GM12878 (cell line): ENCODE measurements at regions not wholly inside any gene's neighbourhood (a gene's known extent, or its start where the extent isn't known, plus 50 kb on each side); places are given as distances from the start of the nearest gene placed in this dataset.

ENCODE experiments used
- ATAC-seq: fragments of 200-7000 bp; cut with Tn5 transposase; 3 replicates; pipeline ENCODE4 v1.9.1; 2020; ENCODE audit warnings: mild to moderate bottlenecking, moderate library complexity
- BruUV-seq: library from RNA; stranded (reverse); fragments of 400-500 nt; replicated peaks from 2 replicates; lab custom pipeline; 2021; lab: Mats Ljungman, UMichigan
- CTCF ChIA-PET: fragments of 300-600 bp; sonication (Branson Sonifier 250); formaldehyde crosslinking; extraction: SDS; loops from one replicate; lab custom pipeline; 2021; ENCODE audit warnings: inconsistent platforms; lab: Yijun Ruan, JAX
- POLR2A ChIA-PET: fragments of 350-600 bp; formaldehyde crosslinking; extraction: SDS; loops from one replicate; lab custom pipeline; 2021; ENCODE audit warnings: inconsistent platforms; lab: Charles Lee
- RAD21 ChIA-PET: fragments of 300-600 bp; sonication (Branson Sonifier 250); formaldehyde crosslinking; loops from one replicate; lab custom pipeline; 2023; ENCODE audit warnings: antibody characterized with exemption; ENCODE audit not compliant: unreplicated experiment; lab: Charles Lee
- SMC1A ChIA-PET: fragments of 300-600 bp; sonication (Branson Sonifier 250); formaldehyde crosslinking; loops from one replicate; lab custom pipeline; 2023; ENCODE audit not compliant: unreplicated experiment, uncharacterized antibody; lab: Charles Lee
- DNase-seq: peaks from one replicate; pipeline ENCODE4 v3.0.0-alpha.2; 2011; ENCODE audit warnings: low read depth, low spot score
- FAIRE-seq: peaks from 3 replicates; lab custom pipeline; 2011; peaks lifted over from hg19 to GRCh38; lab: Jason Lieb, UNC
- H2AFZ ChIP-seq: 2 replicates; pipeline ENCODE4 v1.6.0; 2011; ENCODE audit warnings: low read depth, low read length, control low read depth; ENCODE audit not compliant: control insufficient read depth
- H3K27ac ChIP-seq: 2 replicates; pipeline ENCODE4 v1.5.1; 2011; ENCODE audit warnings: control low read depth; ENCODE audit not compliant: control insufficient read depth, insufficient read depth
- H3K27me3 ChIP-seq, 2 experiments: replicated peaks in 1 of 2; 2 replicates each; pipeline versions ENCODE4 v1.6.0 to v1.6.1; 2011; ENCODE audit warnings: low read length in 1 of 2; ENCODE audit not compliant: control insufficient read depth in 2 of 2, insufficient read depth in 2 of 2
- H3K36me3 ChIP-seq, 2 experiments: 2 replicates each; pipeline ENCODE4 v1.5.1; 2011; ENCODE audit warnings: low read length in 1 of 2; ENCODE audit not compliant: control insufficient read depth in 2 of 2, insufficient read depth in 2 of 2
- H3K4me1 ChIP-seq: 2 replicates; pipeline ENCODE4 v1.6.1; 2011; ENCODE audit warnings: mild to moderate bottlenecking, low read length, moderate library complexity, mixed read lengths; ENCODE audit not compliant: control insufficient read depth, insufficient read depth
- H3K4me2 ChIP-seq: 2 replicates; pipeline ENCODE4 v1.6.0; 2011; ENCODE audit warnings: control low read depth; ENCODE audit not compliant: control insufficient read depth, insufficient read depth
- H3K4me3 ChIP-seq: fragments of 200-600 bp; sonication (generic); 2 replicates; pipeline ENCODE4 v1.5.1; 2016
- H3K79me2 ChIP-seq: 2 replicates; pipeline ENCODE4 v1.6.0; 2011; ENCODE audit warnings: low read length; ENCODE audit not compliant: control insufficient read depth, insufficient read depth
- H3K9ac ChIP-seq: 2 replicates; pipeline ENCODE4 v1.8.0; 2011; ENCODE audit warnings: low read length, control low read depth, mixed read lengths; ENCODE audit not compliant: control insufficient read depth, insufficient read depth
- H3K9me3 ChIP-seq: replicated peaks from 3 replicates; pipeline ENCODE4 v1.5.1; 2011; ENCODE audit warnings: mild to moderate bottlenecking, low read length; ENCODE audit not compliant: control insufficient read depth, insufficient read depth
- H4K20me1 ChIP-seq: 2 replicates; pipeline ENCODE4 v1.6.0; 2011; ENCODE audit not compliant: control insufficient read depth, insufficient read depth
- CEBPB ChIP-seq, 2 experiments: fragments of 150-350 bp in 1 of 2; IDR thresholded peaks; 2 replicates each; pipeline ENCODE4 v1.6.1; 2012 to 2014; ENCODE audit warnings: low read depth in 2 of 2, low read length in 2 of 2, borderline replicate concordance in 1 of 2, inconsistent platforms in 1 of 2
- ETV6 ChIP-seq, 2 experiments: fragments of 450-650 bp in 1 of 2; IDR thresholded peaks in 1 of 2; conservative IDR thresholded peaks in 1 of 2; 2 replicates each; pipeline ENCODE4 v1.6.1; 2014; ENCODE audit warnings: antibody characterized with exemption in 1 of 2, borderline replicate concordance in 1 of 2, low read depth in 1 of 2, mild to moderate bottlenecking in 1 of 2, moderate library complexity in 1 of 2
- EZH2 ChIP-seq: IDR thresholded peaks from 2 replicates; pipeline ENCODE4 v1.6.1; 2012; ENCODE audit warnings: low read depth, mild to moderate bottlenecking, control low read depth, inconsistent platforms, low read length, borderline replicate concordance; ENCODE audit not compliant: control insufficient read depth
- IKZF2 ChIP-seq, 2 experiments: fragments of 450-650 bp; IDR thresholded peaks; 2 replicates each; pipeline ENCODE4 v1.6.1; 2017; ENCODE audit warnings: mild to moderate bottlenecking in 2 of 2, moderate library complexity in 2 of 2
- NBN ChIP-seq: fragments of 450-650 bp; IDR thresholded peaks from 2 replicates; pipeline ENCODE4 v1.6.1; 2016
- NR2F1 ChIP-seq: fragments of 450-650 bp; conservative IDR thresholded peaks from 2 replicates; pipeline ENCODE4 v1.6.1; 2017; ENCODE audit warnings: mild to moderate bottlenecking
- RELA ChIP-seq: fragments of 450-650 bp; IDR thresholded peaks from 2 replicates; pipeline ENCODE4 v1.8.0; 2014; ENCODE audit warnings: borderline replicate concordance; ENCODE audit not compliant: partially characterized antibody
- RUNX3 ChIP-seq: IDR thresholded peaks from 2 replicates; pipeline ENCODE4 v1.6.1; 2012; ENCODE audit warnings: low read length, inconsistent platforms
- SIN3A ChIP-seq: IDR thresholded peaks from 2 replicates; pipeline ENCODE4 v1.6.1; 2012; ENCODE audit warnings: low read depth, low read length, improper control_type of control experiment
- SP1 ChIP-seq: IDR thresholded peaks from one replicate; pipeline ENCODE4 v1.6.1; 2011; ENCODE audit warnings: low read depth, low read length
- TBL1XR1 ChIP-seq: IDR thresholded peaks from 2 replicates; pipeline ENCODE4 v1.6.1; 2012; ENCODE audit warnings: low read depth, low read length, improper control_type of control experiment
- TCF7 ChIP-seq: IDR thresholded peaks from 2 replicates; pipeline ENCODE4 v1.6.1; 2014; ENCODE audit warnings: antibody characterized with exemption, borderline replicate concordance
- WGBS: methylation state at CpG from one replicate; pipeline ENCODE4 v1.1.6; 2016; ENCODE audit warnings: low lambda C conversion rate; ENCODE audit not compliant: insufficient replicate concordance, insufficient coverage; ENCODE audit errors: missing lambda C conversion rate; 5-methylcytosine and 5-hydroxymethylcytosine counted together
- in situ Hi-C: fragments of 300-500 bp; cut with MboI; formaldehyde crosslinking; loops from 9 replicates; pipeline ENCODE4 v1.14.3; 2018; ENCODE audit warnings: mixed read lengths
- intact Hi-C: fragments of 100-400 bp; cut with micrococcal nuclease; formaldehyde crosslinking; loops from one replicate; pipeline ENCODE4 v1.14.2; 2022; ENCODE audit not compliant: unreplicated experiment
- TF ChIP-seq, protein P1 (sequence below): fragments of 450-650 bp; IDR thresholded peaks from 2 replicates; pipeline ENCODE4 v1.6.1; 2017; ENCODE audit warnings: antibody characterized with exemption, mild to moderate bottlenecking, moderate library complexity
- TF ChIP-seq, protein P2 (sequence below): IDR thresholded peaks from 2 replicates; pipeline ENCODE4 v1.6.1; 2012; ENCODE audit warnings: low read depth, low read length, improper control_type of control experiment

DNA sequence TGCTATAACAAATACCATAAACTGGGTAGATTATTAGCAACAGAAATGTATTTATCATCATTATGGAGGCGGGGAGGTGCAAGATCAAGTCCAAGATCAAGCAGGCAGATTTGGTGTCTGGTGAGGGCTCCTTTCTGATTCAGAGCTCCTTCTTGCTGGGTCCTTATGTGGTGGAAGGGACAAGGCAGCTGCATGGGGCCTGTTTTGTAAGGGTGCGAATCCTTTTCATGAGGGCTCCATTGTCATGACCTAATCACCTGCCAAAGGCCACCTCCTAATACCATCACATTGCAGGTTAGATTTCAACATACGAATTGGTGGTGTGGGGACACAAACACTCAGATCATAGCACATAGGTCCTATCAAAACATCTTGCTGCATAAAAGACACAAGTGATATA lies 84.4 kb upstream of the CCDC150 start:
- H3K79me2 ChIP-seq = no peaks in the 10 kb centered on the region
- no peak overlapping the region for H3K27ac ChIP-seq
- TF ChIP-seq TCF7 (no peak), IKZF2 (IDR thresholded peaks at IDR 0.05) (no peak), EZH2 (no peak), CEBPB (IDR thresholded peaks at IDR 0.05; ENCODE audit: borderline replicate concordance in 1 of 2, low read depth in 2 of 2, low read length in 2 of 2) (no peak), SIN3A (no peak), NBN (no peak), SP1 (no peak), ETV6 (conservative IDR thresholded peaks at IDR 0.05 in 1 of 2, IDR thresholded peaks at IDR 0.05 in 1 of 2; ENCODE audit: borderline replicate concordance in 1 of 2, low read depth in 1 of 2) (no peak), NR2F1 (no peak), RUNX3 (no peak), TBL1XR1 (no peak), RELA (no peak)
- TF ChIP-seq, protein P1, sequence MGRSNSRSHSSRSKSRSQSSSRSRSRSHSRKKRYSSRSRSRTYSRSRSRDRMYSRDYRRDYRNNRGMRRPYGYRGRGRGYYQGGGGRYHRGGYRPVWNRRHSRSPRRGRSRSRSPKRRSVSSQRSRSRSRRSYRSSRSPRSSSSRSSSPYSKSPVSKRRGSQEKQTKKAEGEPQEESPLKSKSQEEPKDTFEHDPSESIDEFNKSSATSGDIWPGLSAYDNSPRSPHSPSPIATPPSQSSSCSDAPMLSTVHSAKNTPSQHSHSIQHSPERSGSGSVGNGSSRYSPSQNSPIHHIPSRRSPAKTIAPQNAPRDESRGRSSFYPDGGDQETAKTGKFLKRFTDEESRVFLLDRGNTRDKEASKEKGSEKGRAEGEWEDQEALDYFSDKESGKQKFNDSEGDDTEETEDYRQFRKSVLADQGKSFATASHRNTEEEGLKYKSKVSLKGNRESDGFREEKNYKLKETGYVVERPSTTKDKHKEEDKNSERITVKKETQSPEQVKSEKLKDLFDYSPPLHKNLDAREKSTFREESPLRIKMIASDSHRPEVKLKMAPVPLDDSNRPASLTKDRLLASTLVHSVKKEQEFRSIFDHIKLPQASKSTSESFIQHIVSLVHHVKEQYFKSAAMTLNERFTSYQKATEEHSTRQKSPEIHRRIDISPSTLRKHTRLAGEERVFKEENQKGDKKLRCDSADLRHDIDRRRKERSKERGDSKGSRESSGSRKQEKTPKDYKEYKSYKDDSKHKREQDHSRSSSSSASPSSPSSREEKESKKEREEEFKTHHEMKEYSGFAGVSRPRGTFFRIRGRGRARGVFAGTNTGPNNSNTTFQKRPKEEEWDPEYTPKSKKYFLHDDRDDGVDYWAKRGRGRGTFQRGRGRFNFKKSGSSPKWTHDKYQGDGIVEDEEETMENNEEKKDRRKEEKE = no peak
- TF ChIP-seq, protein P2, sequence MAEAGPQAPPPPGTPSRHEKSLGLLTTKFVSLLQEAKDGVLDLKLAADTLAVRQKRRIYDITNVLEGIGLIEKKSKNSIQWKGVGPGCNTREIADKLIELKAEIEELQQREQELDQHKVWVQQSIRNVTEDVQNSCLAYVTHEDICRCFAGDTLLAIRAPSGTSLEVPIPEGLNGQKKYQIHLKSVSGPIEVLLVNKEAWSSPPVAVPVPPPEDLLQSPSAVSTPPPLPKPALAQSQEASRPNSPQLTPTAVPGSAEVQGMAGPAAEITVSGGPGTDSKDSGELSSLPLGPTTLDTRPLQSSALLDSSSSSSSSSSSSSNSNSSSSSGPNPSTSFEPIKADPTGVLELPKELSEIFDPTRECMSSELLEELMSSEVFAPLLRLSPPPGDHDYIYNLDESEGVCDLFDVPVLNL = no peak
- TF ChIP-seq, all 136 proteins: peak for 0
- no peak overlapping the region for H3K4me3 ChIP-seq
- no TSS peak for BruUV-seq
- H3K27me3 ChIP-seq = no peaks in the 10 kb centered on the region
- no peaks in the 10 kb centered on the region for H3K36me3 ChIP-seq
- no peak overlapping the region for H2AFZ ChIP-seq
- SMC1A ChIA-PET = interaction anchor here (0.9 kb wide), 1 partner anchor 9 kb away, joined by 3 read pairs; no protein-coding TSS in a partner anchor
- RAD21 ChIA-PET = no interaction called here
- no peak overlapping the region for H3K4me2 ChIP-seq
- no peak overlapping the region for H3K9ac ChIP-seq
- CTCF ChIA-PET = no interaction called here
- WGBS = 35% methylated on average over 3 of the region's 3 CpGs
- DNase-seq (no peak), FAIRE-seq (no peak), ATAC-seq (no peak)
- no peaks in the 10 kb centered on the region for H3K4me1 ChIP-seq
- no peaks in the 10 kb centered on the region for H4K20me1 ChIP-seq
- in situ Hi-C loops (no loop called here), intact Hi-C loops (no loop called here)
- POLR2A ChIA-PET = no interaction called here
- no peaks in the 10 kb centered on the region for H3K9me3 ChIP-seq
